AG08396 (cell line): ENCODE measurements at regions not wholly inside any gene's neighbourhood (a gene's known extent, or its start where the extent isn't known, plus 50 kb on each side); places are given as distances from the start of the nearest gene placed in this dataset.
"Not testable (repeated sequence)": the region's sequence is repeated elsewhere in the genome, so short reads cannot be mapped to it uniquely, and the experiment has no call there.

Experiments
- DNase-seq: peaks from one replicate; pipeline ENCODE4 v3.0.0; 2012; ENCODE audit warnings: low spot score, mixed read lengths

GRCh38 chr9:22650946-22651345 is 204.3 kb downstream of the DMRTA1 start:
- DNase-seq, result no peak

- DNase-seq, result no peak
Measured at GRCh38 chr9:22654833-22655232, 208.2 kb downstream of the DMRTA1 start.

- DNase-seq, result no peak
Measured at GRCh38 chr9:22657713-22658112, 211.1 kb downstream of the DMRTA1 start.

GRCh38 chr9:22658484-22658883 is 211.9 kb downstream of the DMRTA1 start:
- not testable (repeated sequence) for DNase-seq

GRCh38 chr9:22682536-22682935 is 235.9 kb downstream of the DMRTA1 start:
- DNase-seq, result no peak

- DNase-seq, result peak; percentile 54
Measured at GRCh38 chr9:22682961-22683699, 236.5 kb downstream of the DMRTA1 start.

GRCh38 chr9:22683700-22684075 is 237.1 kb downstream of the DMRTA1 start:
- DNase-seq, result peak; percentile 32

GRCh38 chr9:22693156-22693555 is 246.5 kb downstream of the DMRTA1 start:
- DNase-seq, result no peak

- no peak for DNase-seq
Measured at GRCh38 chr9:22700171-22700570, 253.5 kb downstream of the DMRTA1 start.

GRCh38 chr9:22718653-22719052 is 272.0 kb downstream of the DMRTA1 start:
- DNase-seq, result no peak

GRCh38 chr9:22722492-22722891 is 275.9 kb downstream of the DMRTA1 start:
- DNase-seq, result no peak

GRCh38 chr9:22731786-22732185 is 285.2 kb downstream of the DMRTA1 start:
- no peak for DNase-seq

GRCh38 chr9:22739712-22740111 is 293.1 kb downstream of the DMRTA1 start:
- DNase-seq, result no peak

GRCh38 chr9:22740781-22741180 is 294.2 kb downstream of the DMRTA1 start:
- DNase-seq, result no peak

- no peak for DNase-seq
Measured at GRCh38 chr9:22742401-22742800, 295.8 kb downstream of the DMRTA1 start.

GRCh38 chr9:22773501-22774220 is 327.0 kb downstream of the DMRTA1 start:
- no peak for DNase-seq

GRCh38 chr9:22790329-22790728 is 343.7 kb downstream of the DMRTA1 start:
- no peak for DNase-seq

GRCh38 chr9:22808876-22809275 is 362.3 kb downstream of the DMRTA1 start:
- no peak for DNase-seq

- DNase-seq, result no peak
Measured at GRCh38 chr9:22809371-22809770, 362.7 kb downstream of the DMRTA1 start.

GRCh38 chr9:22813529-22813928 is 366.9 kb downstream of the DMRTA1 start:
- DNase-seq, result peak; percentile 7

- no peak for DNase-seq
Measured at GRCh38 chr9:22815246-22815645, 368.6 kb downstream of the DMRTA1 start.

- peak; percentile 28 for DNase-seq
Measured at GRCh38 chr9:22817181-22817580, 370.6 kb downstream of the DMRTA1 start.

GRCh38 chr9:22829236-22829635 is 382.6 kb downstream of the DMRTA1 start:
- no peak for DNase-seq

- no peak for DNase-seq
Measured at GRCh38 chr9:22838266-22838665, 391.6 kb downstream of the DMRTA1 start.
